ENCODE measurements at regions not wholly inside any gene's neighbourhood (a gene's known extent, or its start where the extent isn't known, plus 50 kb on each side); places are given as distances from the start of the nearest gene placed in this dataset.
"Not testable (repeated sequence)": the region's sequence is repeated elsewhere in the genome, so short reads cannot be mapped to it uniquely, and the experiment has no call there.

DNA sequence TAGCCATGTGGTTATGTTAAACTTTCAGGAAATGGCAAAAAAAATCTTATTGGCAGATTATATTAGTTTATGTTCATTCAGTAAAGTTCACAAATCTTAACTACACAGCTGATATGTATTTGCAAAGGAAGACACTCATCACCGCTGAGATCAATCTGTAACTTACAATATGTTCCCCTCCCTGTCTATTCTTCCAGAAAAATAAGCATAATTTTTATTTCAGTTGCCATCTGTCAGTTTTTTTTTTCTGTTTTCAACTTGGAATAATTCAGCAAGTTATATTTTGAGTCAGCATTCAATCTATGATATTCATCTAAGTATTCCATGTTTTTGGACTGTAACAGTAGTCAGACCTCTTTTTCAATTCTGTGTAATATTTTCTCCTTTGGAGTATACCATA is 1019.9 kb upstream of the PTPRD start:
- Mint-ChIP-seq H3K9me3 (peaks cover 1% of the 10 kb centered on the region), H3K27me3 (no peaks in the 10 kb centered on the region), H3K4me1 (no peaks in the 10 kb centered on the region), H3K27ac (no peak overlapping the region), H3K4me3 (no peak overlapping the region), H3K36me3 (no peaks in the 10 kb centered on the region)
- POLR2A ChIA-PET: no interaction called here
- DNase-seq: no peak
- no peak for ATAC-seq (ENCODE audit: low read depth)

DNA sequence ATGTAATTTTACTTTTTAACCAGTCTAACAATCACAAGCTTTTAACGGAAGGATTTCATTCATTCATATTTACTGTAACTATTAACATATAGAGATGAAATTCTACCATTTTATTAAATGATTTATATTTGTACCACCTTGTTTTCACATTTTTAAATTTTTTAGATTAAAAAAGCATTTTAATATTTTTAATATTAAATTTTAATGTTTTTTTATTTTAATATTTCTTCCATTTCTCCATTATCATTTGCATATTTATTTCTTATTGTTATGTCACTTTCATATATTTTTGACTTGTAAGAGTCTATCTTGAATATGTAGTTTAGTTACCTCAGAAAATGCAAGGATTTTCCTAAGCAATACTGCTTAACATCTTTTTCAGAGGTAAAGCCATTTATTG is 1034.0 kb upstream of the PTPRD start:
- POLR2A ChIA-PET: no interaction called here
- no peak overlapping the region for H3K27ac Mint-ChIP-seq
- H3K4me3 Mint-ChIP-seq: no peak overlapping the region
- H3K4me1 Mint-ChIP-seq: no peaks in the 10 kb centered on the region
- H3K27me3 Mint-ChIP-seq: no peaks in the 10 kb centered on the region
- H3K36me3 Mint-ChIP-seq: no peaks in the 10 kb centered on the region
- peaks cover 9% of the 10 kb centered on the region for H3K9me3 Mint-ChIP-seq
- ATAC-seq (ENCODE audit: low read depth): no peak
- no peak for DNase-seq

DNA sequence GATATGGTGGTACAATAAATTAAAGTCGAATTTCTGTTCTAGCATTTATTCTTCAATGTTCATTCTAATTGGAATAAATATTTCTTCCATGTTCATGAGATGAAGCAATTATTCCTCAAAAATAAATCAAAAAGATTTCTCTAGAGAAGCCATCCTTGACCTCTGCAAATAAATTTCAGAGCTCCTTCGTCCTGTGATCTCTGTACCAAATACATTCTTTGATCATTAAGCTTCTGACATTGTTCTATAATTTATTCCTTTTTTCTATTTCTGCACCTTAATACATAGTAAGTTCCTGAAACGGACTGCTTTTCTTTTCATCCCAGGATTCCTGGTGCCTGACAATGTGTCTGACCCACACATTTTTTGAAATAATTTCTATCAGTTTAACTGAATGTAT is 1039.3 kb upstream of the TYRP1 start:
- POLR2A ChIA-PET: no interaction called here
- ATAC-seq (ENCODE audit: low read depth): no peak
- H3K9me3 Mint-ChIP-seq: peaks cover 4% of the 10 kb centered on the region
- H3K27ac Mint-ChIP-seq: no peak overlapping the region
- DNase-seq: no peak
- no peaks in the 10 kb centered on the region for H3K27me3 Mint-ChIP-seq
- H3K4me1 Mint-ChIP-seq: no peaks in the 10 kb centered on the region
- H3K36me3 Mint-ChIP-seq: no peaks in the 10 kb centered on the region
- H3K4me3 Mint-ChIP-seq: no peak overlapping the region

DNA sequence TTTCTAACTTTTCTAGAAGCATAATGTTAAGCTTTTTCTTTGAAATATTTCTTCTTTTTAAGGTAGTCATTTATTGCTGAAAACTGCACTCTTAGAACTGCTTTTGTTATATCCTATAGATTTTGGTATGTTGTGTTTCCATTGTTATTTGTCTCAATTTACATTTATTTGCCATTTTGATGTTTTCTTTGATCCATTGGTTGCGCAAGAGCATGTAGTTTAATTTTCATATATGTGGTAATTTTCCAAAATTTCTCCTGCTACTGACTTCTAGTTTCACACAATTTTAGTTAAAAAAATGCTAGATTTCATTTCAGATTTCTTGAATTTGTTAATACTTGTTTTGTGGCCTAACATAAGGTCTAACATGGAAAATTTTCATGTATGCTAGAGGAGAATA is 1029.3 kb upstream of the TYRP1 start:
- Mint-ChIP-seq H3K36me3 (no peaks in the 10 kb centered on the region), H3K9me3 (peaks cover 4% of the 10 kb centered on the region), H3K27me3 (no peaks in the 10 kb centered on the region), H3K4me1 (no peaks in the 10 kb centered on the region), H3K4me3 (no peak overlapping the region), H3K27ac (no peak overlapping the region)
- DNase-seq: no peak
- POLR2A ChIA-PET: no interaction called here
- no peak for ATAC-seq (ENCODE audit: low read depth)

DNA sequence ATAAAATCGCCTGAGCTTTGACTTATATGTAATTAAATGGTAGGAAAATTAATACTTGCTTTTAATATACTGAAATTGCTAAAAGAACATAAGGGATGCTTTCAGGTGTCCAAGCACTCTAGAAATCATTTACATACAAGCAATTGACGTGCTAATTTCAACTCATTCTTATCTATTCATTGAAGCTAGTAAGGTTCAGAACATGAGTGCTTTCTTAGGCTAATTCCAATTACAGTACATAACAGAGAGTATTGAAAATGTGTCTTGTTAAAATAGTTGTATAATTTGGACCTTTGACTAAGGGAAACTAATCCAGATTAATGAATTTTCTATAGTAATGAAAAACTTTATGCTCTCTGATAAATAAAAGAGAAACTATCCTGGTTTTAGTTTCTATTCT is 1016.4 kb upstream of the TYRP1 start:
- Mint-ChIP-seq H3K4me1 (no peaks in the 10 kb centered on the region), H3K27me3 (no peaks in the 10 kb centered on the region), H3K36me3 (no peaks in the 10 kb centered on the region), H3K27ac (no peak overlapping the region), H3K4me3 (no peak overlapping the region), H3K9me3 (peaks cover 3% of the 10 kb centered on the region)
- POLR2A ChIA-PET: no interaction called here
- no peak for ATAC-seq (ENCODE audit: low read depth)
- DNase-seq: no peak

DNA sequence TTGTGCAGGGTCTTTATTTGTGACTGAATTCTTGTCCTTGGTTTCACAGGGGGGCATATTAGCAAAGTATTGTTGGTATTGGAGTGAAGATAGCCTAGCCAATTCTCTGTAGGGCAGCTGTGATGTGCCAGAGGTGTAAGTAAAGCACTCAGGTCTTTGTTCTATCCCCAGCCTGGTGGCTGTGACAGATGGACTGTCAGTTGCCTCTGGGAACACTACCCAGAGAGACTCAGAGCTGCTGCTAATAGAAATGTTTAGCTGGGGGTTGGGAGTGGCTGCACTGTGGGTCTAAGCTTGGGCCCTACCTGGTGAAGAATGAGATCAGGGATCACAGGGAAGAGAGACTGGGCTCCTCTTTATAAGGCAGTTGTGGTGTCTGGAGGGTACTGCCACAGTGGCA is 1006.5 kb upstream of the TYRP1 start:
- Mint-ChIP-seq H3K27me3 (no peaks in the 10 kb centered on the region), H3K27ac (no peak overlapping the region), H3K9me3 (peaks cover 6% of the 10 kb centered on the region), H3K4me3 (no peak overlapping the region), H3K4me1 (no peaks in the 10 kb centered on the region), H3K36me3 (no peaks in the 10 kb centered on the region)
- no peak for ATAC-seq (ENCODE audit: low read depth)
- POLR2A ChIA-PET: no interaction called here
- no peak for DNase-seq

DNA sequence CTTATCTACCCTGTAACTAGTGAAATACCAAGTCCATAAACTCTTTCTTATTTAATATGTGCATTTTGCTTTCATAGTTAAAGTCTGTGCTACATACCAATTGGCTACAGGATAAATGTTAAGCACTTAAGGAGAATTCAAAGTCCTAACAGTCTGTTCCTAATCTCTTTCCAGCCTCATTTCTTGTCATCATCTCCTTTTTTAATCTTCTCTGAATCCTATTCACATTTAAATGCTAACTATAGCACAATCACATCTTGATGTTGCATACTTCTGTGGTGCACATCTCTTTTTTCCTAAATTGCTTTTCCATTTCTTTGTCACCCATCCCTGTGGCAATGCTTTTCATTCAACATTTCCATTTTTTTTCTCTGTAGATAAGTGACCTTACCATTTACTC is 996.1 kb upstream of the TYRP1 start:
- Mint-ChIP-seq H3K9me3 (peaks cover 5% of the 10 kb centered on the region), H3K4me3 (no peak overlapping the region), H3K27me3 (no peaks in the 10 kb centered on the region), H3K36me3 (no peaks in the 10 kb centered on the region), H3K4me1 (no peaks in the 10 kb centered on the region), H3K27ac (no peak overlapping the region)
- POLR2A ChIA-PET: no interaction called here
- DNase-seq: no peak
- no peak for ATAC-seq (ENCODE audit: low read depth)

DNA sequence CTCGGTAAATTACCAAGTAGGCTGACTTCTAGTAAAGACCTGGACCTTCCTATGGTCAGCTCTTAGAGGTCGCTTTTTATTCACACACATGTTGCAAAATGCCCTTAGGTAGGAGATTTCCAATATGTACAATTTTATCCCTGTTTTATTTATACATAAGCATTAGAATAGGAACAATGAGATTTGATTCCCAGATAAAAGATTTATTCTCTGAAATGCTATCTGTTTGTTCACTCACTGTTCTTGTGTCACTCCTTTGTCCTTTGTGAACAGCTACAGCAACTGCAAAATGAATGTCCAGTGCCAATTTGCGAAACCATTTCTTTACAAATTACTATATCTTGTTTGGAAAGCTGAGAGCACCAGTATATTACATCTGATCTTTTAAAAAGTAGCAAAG is 991.5 kb upstream of the TYRP1 start:
- DNase-seq (no peak), ATAC-seq (ENCODE audit: low read depth) (no peak)
- H3K36me3 Mint-ChIP-seq: no peaks in the 10 kb centered on the region
- H3K4me1 Mint-ChIP-seq: no peaks in the 10 kb centered on the region
- no peaks in the 10 kb centered on the region for H3K27me3 Mint-ChIP-seq
- no peak overlapping the region for H3K4me3 Mint-ChIP-seq
- H3K9me3 Mint-ChIP-seq: peaks cover 7% of the 10 kb centered on the region
- no peak overlapping the region for H3K27ac Mint-ChIP-seq
- POLR2A ChIA-PET: no interaction called here

DNA sequence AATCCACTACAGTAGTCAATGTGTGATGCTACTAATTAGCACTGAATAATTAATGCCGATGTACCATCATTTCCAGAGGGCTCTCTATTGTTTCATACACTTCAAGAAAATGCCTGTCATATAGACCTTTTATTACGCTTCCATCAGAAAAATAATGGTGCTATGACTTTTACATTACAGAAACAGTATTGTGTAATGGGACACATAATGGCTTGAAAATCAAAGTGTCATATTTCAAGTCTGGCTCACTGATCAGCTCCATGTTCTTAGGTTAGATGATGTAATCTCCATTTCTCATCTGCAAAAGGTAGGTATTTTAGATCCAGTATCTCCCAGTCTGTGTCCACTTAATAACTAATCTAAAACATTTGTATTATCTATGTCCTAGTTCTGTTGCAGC is 990.6 kb upstream of the TYRP1 start:
- Mint-ChIP-seq H3K27ac (no peak overlapping the region), H3K4me1 (no peaks in the 10 kb centered on the region), H3K36me3 (no peaks in the 10 kb centered on the region), H3K4me3 (no peak overlapping the region), H3K9me3 (peaks cover 7% of the 10 kb centered on the region), H3K27me3 (no peaks in the 10 kb centered on the region)
- POLR2A ChIA-PET: no interaction called here
- DNase-seq: no peak
- no peak for ATAC-seq (ENCODE audit: low read depth)

DNA sequence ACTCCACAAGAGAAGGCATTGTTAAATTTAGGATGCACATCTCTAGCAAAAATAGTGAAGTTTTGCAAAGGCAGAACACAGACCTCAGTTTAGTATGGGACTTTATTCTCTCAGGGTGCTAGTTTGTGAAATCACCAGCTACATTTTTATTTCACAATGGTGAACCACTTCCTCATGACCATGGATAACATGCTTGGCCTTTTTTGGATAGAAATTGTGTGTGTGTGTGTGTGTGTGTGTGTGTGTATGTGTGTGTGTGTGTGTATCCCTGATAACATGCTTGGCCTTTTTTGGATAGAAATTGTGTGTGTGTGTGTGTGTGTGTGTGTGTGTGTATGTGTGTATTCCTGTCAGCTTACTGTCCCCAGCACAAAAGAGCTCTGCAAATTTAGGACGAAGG is 989.0 kb upstream of the TYRP1 start:
- H3K4me3 Mint-ChIP-seq, H3K27me3 Mint-ChIP-seq, DNase-seq: not testable (repeated sequence)

DNA sequence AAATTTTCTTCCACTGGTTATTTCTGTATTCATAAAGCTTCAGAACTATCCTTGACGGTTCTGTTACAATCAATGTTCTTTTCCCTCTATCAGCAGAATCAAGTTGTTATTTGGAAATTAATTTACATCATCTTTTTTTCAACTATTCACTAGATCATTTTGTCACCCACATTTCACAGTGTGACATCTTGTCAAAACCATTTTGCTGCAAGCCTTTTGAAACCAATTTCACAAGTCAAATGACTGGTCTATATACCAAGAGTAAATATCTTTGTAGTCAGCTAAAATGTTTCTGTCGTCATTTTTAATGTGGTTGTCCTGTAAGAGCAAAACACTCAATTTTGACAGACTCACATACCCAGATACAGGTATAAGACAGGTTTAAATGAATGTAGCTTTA is 984.3 kb upstream of the TYRP1 start:
- Mint-ChIP-seq H3K4me3 (no peak overlapping the region), H3K36me3 (no peaks in the 10 kb centered on the region), H3K27me3 (no peaks in the 10 kb centered on the region), H3K27ac (no peak overlapping the region), H3K4me1 (no peaks in the 10 kb centered on the region), H3K9me3 (peaks cover 13% of the 10 kb centered on the region)
- ATAC-seq (ENCODE audit: low read depth) (no peak), DNase-seq (no peak)
- POLR2A ChIA-PET: no interaction called here

More for the DNA sequence above, 989.0 kb upstream of the TYRP1 start:
- H3K9me3 Mint-ChIP-seq; H3K27ac Mint-ChIP-seq; H3K4me1 Mint-ChIP-seq; ATAC-seq (ENCODE audit: low read depth); POLR2A ChIA-PET; H3K36me3 Mint-ChIP-seq: not testable (repeated sequence)

DNA sequence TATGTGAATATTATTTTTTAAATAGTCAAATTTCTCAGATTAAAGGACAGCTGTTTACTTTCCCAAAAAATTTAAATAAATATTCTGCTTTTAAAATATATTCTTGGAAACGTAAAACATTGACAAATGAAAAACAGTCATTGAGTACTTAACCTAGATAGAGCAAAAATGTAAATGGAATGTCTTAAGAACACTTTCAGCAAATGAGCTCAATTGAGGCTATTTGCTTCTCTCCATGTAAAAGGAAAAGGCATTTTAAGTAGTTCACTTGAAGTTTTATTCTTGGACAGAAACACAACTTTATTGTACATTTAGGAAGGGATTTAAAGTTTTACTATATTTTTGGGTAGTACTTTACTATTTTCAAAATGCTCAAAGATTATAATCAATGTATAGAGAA is 983.6 kb upstream of the TYRP1 start:
- Mint-ChIP-seq H3K4me3 (no peak overlapping the region), H3K27ac (no peak overlapping the region), H3K36me3 (no peaks in the 10 kb centered on the region), H3K27me3 (no peaks in the 10 kb centered on the region), H3K4me1 (no peaks in the 10 kb centered on the region), H3K9me3 (peaks cover 12% of the 10 kb centered on the region)
- POLR2A ChIA-PET: no interaction called here
- no peak for DNase-seq
- no peak for ATAC-seq (ENCODE audit: low read depth)

DNA sequence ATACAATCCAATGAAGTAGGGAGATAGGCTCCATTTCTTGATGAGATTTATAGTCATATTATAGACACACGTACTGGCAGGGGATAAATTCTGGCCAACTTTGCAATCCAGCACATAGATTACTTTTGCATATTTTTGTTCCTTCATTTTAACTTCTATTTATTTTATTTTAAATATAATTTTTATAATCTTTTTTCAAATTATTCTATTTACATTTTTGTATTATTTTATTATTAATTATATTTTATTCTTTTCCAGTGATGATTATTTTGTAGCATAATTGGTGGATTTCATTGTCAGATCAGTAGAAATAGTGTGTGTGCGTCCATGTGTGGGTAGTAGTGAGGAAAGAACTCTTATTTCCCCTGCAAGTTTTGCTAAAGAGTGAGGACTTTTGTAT is 980.1 kb upstream of the TYRP1 start:
- no peak overlapping the region for H3K4me3 Mint-ChIP-seq

DNA sequence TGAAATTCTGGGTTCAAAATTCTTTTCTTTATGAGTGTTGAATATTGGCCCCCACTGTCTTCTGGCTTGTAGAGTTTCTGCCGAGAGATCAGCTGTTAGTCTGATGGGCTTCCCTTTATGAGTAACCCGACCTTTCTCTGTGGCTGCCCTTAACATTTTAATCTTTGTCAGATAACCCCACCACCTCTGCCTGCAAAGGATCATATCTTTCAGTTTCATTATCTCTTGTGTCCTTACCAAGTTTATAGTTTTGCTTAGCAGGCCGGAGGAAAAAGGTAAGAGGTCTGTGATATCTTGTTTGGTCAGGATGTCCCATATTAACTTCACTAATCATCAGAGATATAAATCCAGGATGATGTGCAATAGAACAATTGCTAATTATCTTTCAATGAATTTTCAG is 970.2 kb upstream of the TYRP1 start:
- Mint-ChIP-seq H3K4me3 (no peak overlapping the region), H3K9me3 (peaks cover 16% of the 10 kb centered on the region), H3K4me1 (no peaks in the 10 kb centered on the region), H3K27me3 (no peaks in the 10 kb centered on the region), H3K27ac (no peak overlapping the region), H3K36me3 (no peaks in the 10 kb centered on the region)
- ATAC-seq (ENCODE audit: low read depth): no peak
- POLR2A ChIA-PET: no interaction called here
- no peak for DNase-seq

More for the DNA sequence above, 980.1 kb upstream of the TYRP1 start:
- Mint-ChIP-seq H3K9me3 (peaks cover 6% of the 10 kb centered on the region), H3K36me3 (no peaks in the 10 kb centered on the region), H3K27ac (no peak overlapping the region), H3K4me1 (no peaks in the 10 kb centered on the region), H3K27me3 (no peaks in the 10 kb centered on the region)
- POLR2A ChIA-PET: no interaction called here
- ATAC-seq (ENCODE audit: low read depth) (no peak), DNase-seq (no peak)

DNA sequence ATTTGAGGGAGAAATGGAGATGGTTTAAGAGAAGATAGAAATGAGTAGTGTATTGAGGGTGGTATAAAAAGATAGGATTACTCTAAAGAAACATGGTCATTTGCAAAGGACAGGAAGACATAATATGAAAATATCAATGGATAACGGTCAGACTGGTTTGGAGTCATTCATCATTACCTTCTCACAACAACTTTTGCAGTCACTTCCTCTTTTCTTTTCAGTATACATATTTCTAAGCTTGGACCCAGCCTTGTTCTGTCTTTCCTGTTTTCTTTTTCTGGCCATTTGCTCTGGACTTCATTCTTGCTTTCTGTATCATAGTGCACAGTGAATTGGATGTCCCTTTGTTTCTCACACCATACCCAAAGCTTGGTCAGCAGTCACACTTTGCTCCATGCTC is 966.5 kb upstream of the TYRP1 start:
- ATAC-seq (ENCODE audit: low read depth) (no peak), DNase-seq (no peak)
- no peak overlapping the region for H3K27ac Mint-ChIP-seq
- H3K4me3 Mint-ChIP-seq: no peak overlapping the region
- no peaks in the 10 kb centered on the region for H3K36me3 Mint-ChIP-seq
- no peaks in the 10 kb centered on the region for H3K4me1 Mint-ChIP-seq
- H3K9me3 Mint-ChIP-seq: peaks cover 11% of the 10 kb centered on the region
- no peaks in the 10 kb centered on the region for H3K27me3 Mint-ChIP-seq
- POLR2A ChIA-PET: no interaction called here
